Stimulated activated CD4-positive, alpha-beta T cell treated with anti-CD3 and anti-CD28 coated beads, Interleukin-2, amount 100 ng/mL, for 4 hours (primary cell): ENCODE measurements at regions not wholly inside any gene's neighbourhood (a gene's known extent, or its start where the extent isn't known, plus 50 kb on each side); places are given as distances from the start of the nearest gene placed in this dataset.
"Not testable (repeated sequence)": the region's sequence is repeated elsewhere in the genome, so short reads cannot be mapped to it uniquely, and the experiment has no call there.

Source experiments
- DNase-seq: peaks from one replicate; pipeline ENCODE4 v3.0.0-alpha.2; 2020; ENCODE audit warnings: low read depth

- no peak for DNase-seq
These were observed 125.4 kb downstream of the ZNF330 start for GRCh38 chr4:141346144-141346543.

- no peak for DNase-seq
These were observed 127.0 kb downstream of the ZNF330 start for GRCh38 chr4:141347684-141348083.

- no peak for DNase-seq
These were observed 127.4 kb downstream of the ZNF330 start for GRCh38 chr4:141348125-141348524.

GRCh38 chr4:141348573-141348972 is 127.9 kb downstream of the ZNF330 start:
- DNase-seq: no peak

- DNase-seq: no peak
These were observed 128.5 kb downstream of the ZNF330 start for GRCh38 chr4:141349236-141349635.

- DNase-seq: no peak
These were observed 129.6 kb downstream of the ZNF330 start for GRCh38 chr4:141350122-141350905.

DNA sequence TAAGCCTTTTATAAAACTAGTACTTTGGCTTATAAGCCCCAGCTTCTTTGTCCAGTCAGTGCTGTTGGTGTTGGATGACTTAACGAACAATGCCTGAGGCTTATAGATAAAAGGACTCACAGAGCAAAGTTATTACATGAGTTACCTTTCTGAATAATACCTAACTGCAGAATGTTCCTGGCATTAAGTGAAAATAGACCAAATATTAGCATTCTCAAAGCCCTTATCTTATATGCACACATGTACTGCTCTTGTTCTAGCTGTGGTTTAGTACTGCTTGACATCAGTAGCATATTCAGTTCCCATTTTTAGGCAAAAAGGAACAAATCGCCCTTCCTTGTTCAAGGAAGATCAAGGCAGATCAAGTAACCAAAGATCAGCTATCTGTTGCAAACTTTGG is 131.6 kb downstream of the ZNF330 start:
- no peak for DNase-seq

DNA sequence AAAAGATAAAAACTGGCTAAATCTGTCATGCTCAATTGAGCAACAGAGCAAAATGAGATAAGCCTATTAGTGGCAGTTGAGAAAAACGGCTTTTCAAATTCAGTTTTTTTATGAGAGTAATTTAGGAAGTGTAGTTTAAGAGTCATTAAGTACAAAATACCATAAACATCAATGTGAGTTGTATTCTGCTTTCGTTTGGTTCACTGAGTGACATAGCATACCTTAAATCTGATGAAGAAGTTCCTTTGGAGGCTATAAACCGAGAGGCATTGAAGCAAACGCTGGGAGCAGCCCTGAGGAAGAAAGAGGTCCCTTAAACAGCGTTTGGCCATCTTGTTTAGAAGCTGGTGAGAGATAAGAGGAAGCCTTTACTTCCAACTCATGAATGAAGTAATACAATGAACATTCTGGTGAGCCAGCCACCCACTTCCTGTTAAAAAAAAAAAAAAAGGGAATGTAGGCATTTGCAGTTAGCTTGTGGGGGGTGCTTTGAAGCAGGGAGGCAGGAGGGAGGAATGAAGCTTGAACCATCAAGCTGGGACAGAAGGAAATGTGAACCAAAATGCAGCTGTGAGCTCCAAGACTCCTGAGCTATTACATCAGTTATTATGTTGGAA is 132.3 kb downstream of the ZNF330 start:
- DNase-seq: no peak

DNA sequence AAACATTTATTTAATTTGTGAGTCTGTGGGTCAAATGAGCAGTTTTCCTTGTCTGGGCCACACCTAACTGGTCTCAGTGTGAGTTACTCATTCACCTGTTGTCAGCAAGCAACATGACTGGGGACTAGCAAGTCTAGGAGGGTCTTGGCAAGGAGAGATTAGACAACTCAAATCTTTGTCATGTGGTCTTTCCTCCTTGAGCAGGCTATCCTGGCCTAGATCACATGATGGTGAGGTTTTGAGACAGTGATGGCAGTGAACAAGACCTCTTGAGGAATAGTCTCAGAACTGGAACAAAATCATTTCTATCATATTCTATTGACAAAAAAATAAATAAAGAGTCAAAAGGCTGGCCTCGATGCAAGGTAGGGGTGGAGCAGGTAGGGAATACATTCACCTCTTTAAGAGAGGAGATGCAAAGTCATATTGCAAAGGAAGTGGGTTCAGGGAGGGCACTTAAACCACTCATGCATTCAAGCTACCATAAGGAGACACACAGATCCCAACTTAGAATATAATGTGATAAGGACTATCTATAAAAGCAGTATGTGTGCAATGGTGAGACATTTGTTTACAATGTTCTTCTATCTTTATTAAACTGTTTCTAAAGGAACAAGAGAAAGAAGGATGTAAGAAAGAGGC is 135.7 kb downstream of the ZNF330 start:
- DNase-seq: no peak

DNA sequence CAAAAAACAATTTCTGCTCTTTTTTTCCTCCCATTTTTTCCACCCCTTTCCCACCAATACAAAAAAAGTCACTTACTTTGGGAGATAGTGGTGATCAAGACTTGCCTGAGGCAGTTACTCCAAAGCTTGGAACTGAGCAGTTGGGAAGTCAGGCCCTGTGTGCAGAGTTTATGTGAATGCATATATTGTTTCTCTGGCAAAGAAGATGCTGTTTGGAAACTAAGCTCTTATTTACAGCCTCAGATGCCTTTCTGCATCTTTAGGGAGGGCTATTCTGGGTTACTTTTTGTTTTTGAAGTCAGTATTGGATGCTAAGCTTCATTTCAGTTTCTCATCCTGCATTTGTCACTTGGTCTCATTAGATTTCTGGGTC is 136.3 kb downstream of the ZNF330 start:
- no peak for DNase-seq

GRCh38 chr4:141368241-141368640 is 147.5 kb downstream of the ZNF330 start:
- DNase-seq: not testable (repeated sequence)

GRCh38 chr4:141371206-141371605 is 150.5 kb downstream of the ZNF330 start:
- no peak for DNase-seq

- no peak for DNase-seq
These were observed 155.2 kb downstream of the ZNF330 start for GRCh38 chr4:141375855-141376254.

- DNase-seq: no peak
These were observed 156.1 kb downstream of the ZNF330 start for GRCh38 chr4:141376769-141377168.

- no peak for DNase-seq
These were observed 166.6 kb downstream of the ZNF330 start for GRCh38 chr4:141387299-141387698.

- no peak for DNase-seq
These were observed 167.8 kb downstream of the ZNF330 start for GRCh38 chr4:141388481-141388880.

DNA sequence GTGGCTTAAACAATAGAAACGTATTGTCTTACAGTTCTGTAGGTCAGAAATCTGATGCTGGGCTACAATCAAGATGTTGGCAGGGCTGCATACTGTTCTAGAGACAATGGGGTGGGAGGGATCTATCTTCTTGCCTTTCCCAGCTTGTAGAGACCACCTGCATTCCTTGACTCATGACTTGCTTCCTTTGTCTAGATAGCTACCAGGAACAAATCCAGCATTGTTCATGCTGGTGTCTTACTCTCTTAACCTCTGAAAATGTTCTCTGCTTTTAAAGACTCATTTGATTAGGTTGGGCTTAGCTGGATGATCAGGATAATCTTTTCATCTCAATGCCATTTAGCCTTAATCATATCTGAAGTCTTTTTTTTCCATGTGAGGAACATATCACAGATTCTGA is 169.0 kb downstream of the ZNF330 start:
- DNase-seq: no peak

- no peak for DNase-seq
These were observed 169.9 kb downstream of the ZNF330 start for GRCh38 chr4:141390571-141390970.

GRCh38 chr4:141391293-141391692 is 170.6 kb downstream of the ZNF330 start:
- DNase-seq: no peak

- DNase-seq: no peak
These were observed 171.1 kb downstream of the ZNF330 start for GRCh38 chr4:141391771-141392170.

- DNase-seq: no peak
These were observed 174.6 kb downstream of the ZNF330 start for GRCh38 chr4:141395246-141395830.

GRCh38 chr4:141395919-141396318 is 175.2 kb downstream of the ZNF330 start:
- no peak for DNase-seq

- no peak for DNase-seq
These were observed 182.0 kb downstream of the ZNF330 start for GRCh38 chr4:141402712-141403111.
